Transverse colon (tissue), 3 donors: ENCODE measurements at regions not wholly inside any gene's neighbourhood (a gene's known extent, or its start where the extent isn't known, plus 50 kb on each side); places are given as distances from the start of the nearest gene placed in this dataset.

Source experiments
- POLR2A ChIP-seq: fragments of 450-650 bp; IDR thresholded peaks from one replicate; pipeline ENCODE4 v1.6.1; 2016; ENCODE audit warnings: antibody characterized with exemption, mild to moderate bottlenecking, moderate library complexity
- TF ChIP-seq, protein P1 (sequence below), 5 experiments: fragments of 200-600 bp in 3 of 5; fragments of 450-650 bp in 2 of 5; sonication (generic) in 3 of 5; IDR thresholded peaks; 1 replicate in 2 of 5; 2 replicates in 3 of 5; pipeline ENCODE4 v1.5.1; 2016 to 2017; ENCODE audit warnings: antibody characterized with exemption in 5 of 5, inconsistent platforms in 3 of 5, mild to moderate bottlenecking in 2 of 5, moderate library complexity in 1 of 5

GRCh38 chr7:49623943-49624342 lies 149.5 kb upstream of the VWC2 start:
- TF ChIP-seq, protein P1, sequence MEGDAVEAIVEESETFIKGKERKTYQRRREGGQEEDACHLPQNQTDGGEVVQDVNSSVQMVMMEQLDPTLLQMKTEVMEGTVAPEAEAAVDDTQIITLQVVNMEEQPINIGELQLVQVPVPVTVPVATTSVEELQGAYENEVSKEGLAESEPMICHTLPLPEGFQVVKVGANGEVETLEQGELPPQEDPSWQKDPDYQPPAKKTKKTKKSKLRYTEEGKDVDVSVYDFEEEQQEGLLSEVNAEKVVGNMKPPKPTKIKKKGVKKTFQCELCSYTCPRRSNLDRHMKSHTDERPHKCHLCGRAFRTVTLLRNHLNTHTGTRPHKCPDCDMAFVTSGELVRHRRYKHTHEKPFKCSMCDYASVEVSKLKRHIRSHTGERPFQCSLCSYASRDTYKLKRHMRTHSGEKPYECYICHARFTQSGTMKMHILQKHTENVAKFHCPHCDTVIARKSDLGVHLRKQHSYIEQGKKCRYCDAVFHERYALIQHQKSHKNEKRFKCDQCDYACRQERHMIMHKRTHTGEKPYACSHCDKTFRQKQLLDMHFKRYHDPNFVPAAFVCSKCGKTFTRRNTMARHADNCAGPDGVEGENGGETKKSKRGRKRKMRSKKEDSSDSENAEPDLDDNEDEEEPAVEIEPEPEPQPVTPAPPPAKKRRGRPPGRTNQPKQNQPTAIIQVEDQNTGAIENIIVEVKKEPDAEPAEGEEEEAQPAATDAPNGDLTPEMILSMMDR (IDR thresholded peaks at IDR 0.05), result no peak
- TF ChIP-seq POLR2A, result no peak
